GM21737 (cell line): ENCODE measurements at regions not wholly inside any gene's neighbourhood (a gene's known extent, or its start where the extent isn't known, plus 50 kb on each side); places are given as distances from the start of the nearest gene placed in this dataset.

Experiments used
- ATAC-seq: cut with Tn5 transposase; IDR thresholded peaks from one replicate; pipeline ENCODE4 v1.9.1; 2021; ENCODE audit warnings: mild to moderate bottlenecking, moderate library complexity; ENCODE audit not compliant: unreplicated experiment

- ATAC-seq = no peak
These were observed 301.1 kb upstream of the FOXF1 start for GRCh38 chr16:86209202-86209601.

- ATAC-seq = no peak
These were observed 299.7 kb upstream of the FOXF1 start for GRCh38 chr16:86210403-86211193.

GRCh38 chr16:86211265-86211664, 299.1 kb upstream of the FOXF1 start:
- no peak for ATAC-seq

- ATAC-seq = no peak
These were observed 298.5 kb upstream of the FOXF1 start for GRCh38 chr16:86211800-86212199.

GRCh38 chr16:86212706-86213436, 297.5 kb upstream of the FOXF1 start:
- no peak for ATAC-seq

GRCh38 chr16:86213437-86214205, 296.7 kb upstream of the FOXF1 start:
- ATAC-seq = no peak

GRCh38 chr16:86214326-86215232, 295.7 kb upstream of the FOXF1 start:
- ATAC-seq = no peak

- no peak for ATAC-seq
These were observed 294.9 kb upstream of the FOXF1 start for GRCh38 chr16:86215233-86215978.

- no peak for ATAC-seq
These were observed 294.2 kb upstream of the FOXF1 start for GRCh38 chr16:86215979-86216585.

GRCh38 chr16:86216591-86216990, 293.7 kb upstream of the FOXF1 start:
- ATAC-seq = no peak

GRCh38 chr16:86217001-86217890, 293.1 kb upstream of the FOXF1 start:
- ATAC-seq = no peak

- no peak for ATAC-seq
These were observed 292.4 kb upstream of the FOXF1 start for GRCh38 chr16:86217891-86218270.

- ATAC-seq = no peak
These were observed 291.7 kb upstream of the FOXF1 start for GRCh38 chr16:86218479-86219170.

GRCh38 chr16:86219655-86220445, 290.5 kb upstream of the FOXF1 start:
- ATAC-seq = no peak

GRCh38 chr16:86220561-86220960, 289.8 kb upstream of the FOXF1 start:
- no peak for ATAC-seq

GRCh38 chr16:86221085-86221484, 289.2 kb upstream of the FOXF1 start:
- ATAC-seq = no peak

GRCh38 chr16:86222547-86222946, 287.8 kb upstream of the FOXF1 start:
- no peak for ATAC-seq
